ENCODE measurements at regions not wholly inside any gene's neighbourhood (a gene's known extent, or its start where the extent isn't known, plus 50 kb on each side); places are given as distances from the start of the nearest gene placed in this dataset.

GRCh38 chr16:59290718-59291117 is 556.6 kb upstream of the GOT2 start:
- ATAC-seq (ENCODE audit: low read depth) (no peak), DNase-seq (no peak)
- Mint-ChIP-seq H3K27ac (no peak overlapping the region), H3K27me3 (no peaks in the 10 kb centered on the region), H3K9me3 (peaks cover 7% of the 10 kb centered on the region), H3K36me3 (ENCODE audit: low read depth) (no peaks in the 10 kb centered on the region), H3K4me3 (no peak overlapping the region), H3K4me1 (no peaks in the 10 kb centered on the region)
- TF ChIP-seq CTCF (IDR thresholded peaks at IDR 0.05) = no peak
- POLR2A ChIA-PET = no interaction called here
- CTCF ChIA-PET = no interaction called here
- intact Hi-C loops (cut with micrococcal nuclease) = no loop called here

DNA sequence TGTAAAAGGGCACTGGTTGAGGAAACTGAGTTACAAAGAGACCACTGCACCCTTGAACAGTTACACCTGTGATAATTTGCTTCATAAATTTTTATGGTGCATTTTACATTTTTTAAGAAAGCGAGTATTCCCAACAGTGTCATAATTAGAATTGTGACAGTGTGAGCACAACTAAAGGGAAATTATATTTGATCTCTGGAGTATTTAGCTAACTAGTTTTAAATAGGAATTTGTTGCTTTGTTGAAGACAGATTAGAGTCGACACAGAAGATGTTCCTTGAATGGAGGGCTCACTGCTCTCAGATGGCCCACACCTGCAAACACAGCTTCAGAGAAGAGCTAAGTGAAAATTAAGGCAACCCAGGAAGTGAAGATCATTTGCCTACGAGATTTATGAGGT is 555.0 kb upstream of the GOT2 start:
- no peak for TF ChIP-seq CTCF (IDR thresholded peaks at IDR 0.05)
- ATAC-seq (ENCODE audit: low read depth) = no peak
- intact Hi-C loops (cut with micrococcal nuclease) = no loop called here
- H3K27ac Mint-ChIP-seq = no peak overlapping the region
- H3K4me3 Mint-ChIP-seq = no peak overlapping the region
- H3K36me3 Mint-ChIP-seq (ENCODE audit: low read depth) = no peaks in the 10 kb centered on the region
- ChIA-PET POLR2A (no interaction called here), CTCF (no interaction called here)
- peaks cover 13% of the 10 kb centered on the region for H3K9me3 Mint-ChIP-seq
- DNase-seq = no peak
- no peaks in the 10 kb centered on the region for H3K27me3 Mint-ChIP-seq
- no peaks in the 10 kb centered on the region for H3K4me1 Mint-ChIP-seq

GRCh38 chr16:59274141-59274540 is 540.0 kb upstream of the GOT2 start:
- CTCF ChIA-PET = no interaction called here
- DNase-seq (no peak), ATAC-seq (ENCODE audit: low read depth) (no peak)
- H3K27me3 Mint-ChIP-seq = no peaks in the 10 kb centered on the region
- no peak overlapping the region for H3K27ac Mint-ChIP-seq
- H3K4me1 Mint-ChIP-seq = no peaks in the 10 kb centered on the region
- POLR2A ChIA-PET = no interaction called here
- no peaks in the 10 kb centered on the region for H3K9me3 Mint-ChIP-seq
- TF ChIP-seq CTCF (IDR thresholded peaks at IDR 0.05) = no peak
- no peak overlapping the region for H3K4me3 Mint-ChIP-seq
- H3K36me3 Mint-ChIP-seq (ENCODE audit: low read depth) = no peaks in the 10 kb centered on the region
- intact Hi-C loops (cut with micrococcal nuclease) = no loop called here

- H3K9me3 Mint-ChIP-seq = no peaks in the 10 kb centered on the region
- intact Hi-C loops (cut with micrococcal nuclease) = no loop called here
- DNase-seq (no peak), ATAC-seq (ENCODE audit: low read depth) (no peak)
- ChIA-PET POLR2A (no interaction called here), CTCF (no interaction called here)
- no peaks in the 10 kb centered on the region for H3K36me3 Mint-ChIP-seq (ENCODE audit: low read depth)
- H3K4me3 Mint-ChIP-seq = no peak overlapping the region
- no peaks in the 10 kb centered on the region for H3K27me3 Mint-ChIP-seq
- TF ChIP-seq CTCF (IDR thresholded peaks at IDR 0.05) = no peak
- H3K27ac Mint-ChIP-seq = no peak overlapping the region
- H3K4me1 Mint-ChIP-seq = no peaks in the 10 kb centered on the region
Measured at GRCh38 chr16:59263955-59264354, 529.8 kb upstream of the GOT2 start.

GRCh38 chr16:59260892-59261291 is 526.8 kb upstream of the GOT2 start:
- DNase-seq = no peak
- POLR2A ChIA-PET = no interaction called here
- ATAC-seq (ENCODE audit: low read depth) = no peak
- H3K27ac Mint-ChIP-seq = no peak overlapping the region
- no peaks in the 10 kb centered on the region for H3K4me1 Mint-ChIP-seq
- intact Hi-C loops (cut with micrococcal nuclease) = no loop called here
- no peaks in the 10 kb centered on the region for H3K9me3 Mint-ChIP-seq
- H3K36me3 Mint-ChIP-seq (ENCODE audit: low read depth) = no peaks in the 10 kb centered on the region
- CTCF ChIA-PET = no interaction called here
- H3K27me3 Mint-ChIP-seq = no peaks in the 10 kb centered on the region
- no peak overlapping the region for H3K4me3 Mint-ChIP-seq
- no peak for TF ChIP-seq CTCF (IDR thresholded peaks at IDR 0.05)
